ENCODE measurements at regions not wholly inside any gene's neighbourhood (a gene's known extent, or its start where the extent isn't known, plus 50 kb on each side); places are given as distances from the start of the nearest gene placed in this dataset.

GRCh38 chr6:113381959-113382358 is 475.2 kb upstream of the MARCKS start:
- peaks cover 4% of the 10 kb centered on the region for H3K9me3 Mint-ChIP-seq (ENCODE audit: unreplicated experiment)
- TF ChIP-seq, protein P1, sequence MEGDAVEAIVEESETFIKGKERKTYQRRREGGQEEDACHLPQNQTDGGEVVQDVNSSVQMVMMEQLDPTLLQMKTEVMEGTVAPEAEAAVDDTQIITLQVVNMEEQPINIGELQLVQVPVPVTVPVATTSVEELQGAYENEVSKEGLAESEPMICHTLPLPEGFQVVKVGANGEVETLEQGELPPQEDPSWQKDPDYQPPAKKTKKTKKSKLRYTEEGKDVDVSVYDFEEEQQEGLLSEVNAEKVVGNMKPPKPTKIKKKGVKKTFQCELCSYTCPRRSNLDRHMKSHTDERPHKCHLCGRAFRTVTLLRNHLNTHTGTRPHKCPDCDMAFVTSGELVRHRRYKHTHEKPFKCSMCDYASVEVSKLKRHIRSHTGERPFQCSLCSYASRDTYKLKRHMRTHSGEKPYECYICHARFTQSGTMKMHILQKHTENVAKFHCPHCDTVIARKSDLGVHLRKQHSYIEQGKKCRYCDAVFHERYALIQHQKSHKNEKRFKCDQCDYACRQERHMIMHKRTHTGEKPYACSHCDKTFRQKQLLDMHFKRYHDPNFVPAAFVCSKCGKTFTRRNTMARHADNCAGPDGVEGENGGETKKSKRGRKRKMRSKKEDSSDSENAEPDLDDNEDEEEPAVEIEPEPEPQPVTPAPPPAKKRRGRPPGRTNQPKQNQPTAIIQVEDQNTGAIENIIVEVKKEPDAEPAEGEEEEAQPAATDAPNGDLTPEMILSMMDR (IDR thresholded peaks at IDR 0.05) = no peak
- H3K4me1 Mint-ChIP-seq (ENCODE audit: unreplicated experiment) = peaks cover 57% of the 10 kb centered on the region
- no peak for DNase-seq (ENCODE audit: extremely low spot score, unreplicated experiment)
- H3K36me3 Mint-ChIP-seq (ENCODE audit: unreplicated experiment) = no peaks in the 10 kb centered on the region
- no peak overlapping the region for H3K4me3 Mint-ChIP-seq (ENCODE audit: unreplicated experiment)
- H3K27ac Mint-ChIP-seq (ENCODE audit: unreplicated experiment) = peak overlapping the region; percentile 29
- no peaks in the 10 kb centered on the region for H3K27me3 Mint-ChIP-seq (ENCODE audit: unreplicated experiment)

DNA sequence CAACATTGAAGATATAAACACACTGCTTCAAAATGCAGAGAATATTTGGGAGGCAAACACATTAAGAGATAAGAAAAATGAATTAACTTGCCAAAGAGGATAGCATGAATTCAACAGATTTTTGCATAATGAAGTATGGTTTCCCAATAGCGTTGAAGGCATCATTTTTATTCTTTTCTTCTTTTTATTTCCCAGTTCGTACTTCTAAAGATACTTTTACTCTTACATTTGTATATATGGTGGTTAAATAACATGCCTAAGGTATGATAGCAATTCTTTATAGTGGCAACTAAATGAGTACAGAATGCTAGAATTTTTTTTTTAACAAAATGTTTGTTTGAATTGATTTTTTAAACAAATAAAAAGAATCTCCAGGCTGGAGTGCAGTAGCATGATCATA is 473.4 kb upstream of the MARCKS start:
- no peaks in the 10 kb centered on the region for H3K36me3 Mint-ChIP-seq (ENCODE audit: unreplicated experiment)
- peaks cover 4% of the 10 kb centered on the region for H3K9me3 Mint-ChIP-seq (ENCODE audit: unreplicated experiment)
- no peak overlapping the region for H3K4me3 Mint-ChIP-seq (ENCODE audit: unreplicated experiment)
- no peaks in the 10 kb centered on the region for H3K27me3 Mint-ChIP-seq (ENCODE audit: unreplicated experiment)
- no peak overlapping the region for H3K27ac Mint-ChIP-seq (ENCODE audit: unreplicated experiment)
- H3K4me1 Mint-ChIP-seq (ENCODE audit: unreplicated experiment) = peaks cover 44% of the 10 kb centered on the region
- no peak for DNase-seq (ENCODE audit: extremely low spot score, unreplicated experiment)
- TF ChIP-seq, protein P1 (IDR thresholded peaks at IDR 0.05) = no peak

GRCh38 chr6:113385020-113385431 is 472.1 kb upstream of the MARCKS start:
- H3K27ac Mint-ChIP-seq (ENCODE audit: unreplicated experiment) = peak overlapping the region; percentile 77
- peaks cover 43% of the 10 kb centered on the region for H3K4me1 Mint-ChIP-seq (ENCODE audit: unreplicated experiment)
- peaks cover 3% of the 10 kb centered on the region for H3K36me3 Mint-ChIP-seq (ENCODE audit: unreplicated experiment)
- H3K27me3 Mint-ChIP-seq (ENCODE audit: unreplicated experiment) = no peaks in the 10 kb centered on the region
- H3K9me3 Mint-ChIP-seq (ENCODE audit: unreplicated experiment) = peaks cover 4% of the 10 kb centered on the region
- no peak for DNase-seq (ENCODE audit: extremely low spot score, unreplicated experiment)
- TF ChIP-seq, protein P1 (IDR thresholded peaks at IDR 0.05) = no peak
- no peak overlapping the region for H3K4me3 Mint-ChIP-seq (ENCODE audit: unreplicated experiment)

GRCh38 chr6:113388996-113389395 is 468.1 kb upstream of the MARCKS start:
- no peak for DNase-seq (ENCODE audit: extremely low spot score, unreplicated experiment)

DNA sequence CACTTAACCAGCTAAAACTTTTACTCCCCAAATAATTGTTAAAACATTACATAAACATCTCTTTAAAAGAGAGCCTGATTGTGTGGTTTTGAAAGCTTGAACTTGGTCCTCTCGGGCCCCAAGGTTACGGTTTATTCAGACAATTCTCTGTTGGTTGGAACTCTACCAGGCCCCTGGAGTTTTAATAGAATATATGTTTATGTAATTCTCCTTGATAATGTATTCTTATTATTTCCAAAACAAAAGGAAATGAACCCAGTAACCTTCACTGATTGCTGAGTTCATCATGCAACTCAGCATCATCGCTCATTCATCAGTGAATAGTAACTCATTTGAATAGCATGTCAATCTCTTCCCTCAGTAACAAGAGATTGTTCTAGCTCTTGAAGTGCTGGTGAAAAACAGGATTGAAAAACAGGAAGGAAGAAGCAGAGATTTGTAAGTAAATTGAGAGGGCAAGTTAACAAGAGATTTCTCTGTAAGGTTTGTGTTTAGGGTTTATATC is 464.5 kb upstream of the MARCKS start:
- peaks cover 6% of the 10 kb centered on the region for H3K9me3 Mint-ChIP-seq (ENCODE audit: unreplicated experiment)
- TF ChIP-seq, protein P1 (IDR thresholded peaks at IDR 0.05) = no peak
- peaks cover 51% of the 10 kb centered on the region for H3K4me1 Mint-ChIP-seq (ENCODE audit: unreplicated experiment)
- no peak overlapping the region for H3K4me3 Mint-ChIP-seq (ENCODE audit: unreplicated experiment)
- no peak overlapping the region for H3K27ac Mint-ChIP-seq (ENCODE audit: unreplicated experiment)
- no peaks in the 10 kb centered on the region for H3K27me3 Mint-ChIP-seq (ENCODE audit: unreplicated experiment)
- no peak for DNase-seq (ENCODE audit: extremely low spot score, unreplicated experiment)
- H3K36me3 Mint-ChIP-seq (ENCODE audit: unreplicated experiment) = peaks cover 7% of the 10 kb centered on the region

More at GRCh38 chr6:113388996-113389395, 468.1 kb upstream of the MARCKS start:
- Mint-ChIP-seq H3K4me3 (ENCODE audit: unreplicated experiment) (no peak overlapping the region), H3K27me3 (ENCODE audit: unreplicated experiment) (no peaks in the 10 kb centered on the region), H3K9me3 (ENCODE audit: unreplicated experiment) (peaks cover 6% of the 10 kb centered on the region), H3K4me1 (ENCODE audit: unreplicated experiment) (peaks cover 46% of the 10 kb centered on the region), H3K36me3 (ENCODE audit: unreplicated experiment) (peaks cover 7% of the 10 kb centered on the region), H3K27ac (ENCODE audit: unreplicated experiment) (no peak overlapping the region)
- TF ChIP-seq, protein P1 (IDR thresholded peaks at IDR 0.05) = no peak

Measured in osteocyte (in vitro differentiated cells).